ENCODE measurements at regions not wholly inside any gene's neighbourhood (a gene's known extent, or its start where the extent isn't known, plus 50 kb on each side); places are given as distances from the start of the nearest gene placed in this dataset.

DNA sequence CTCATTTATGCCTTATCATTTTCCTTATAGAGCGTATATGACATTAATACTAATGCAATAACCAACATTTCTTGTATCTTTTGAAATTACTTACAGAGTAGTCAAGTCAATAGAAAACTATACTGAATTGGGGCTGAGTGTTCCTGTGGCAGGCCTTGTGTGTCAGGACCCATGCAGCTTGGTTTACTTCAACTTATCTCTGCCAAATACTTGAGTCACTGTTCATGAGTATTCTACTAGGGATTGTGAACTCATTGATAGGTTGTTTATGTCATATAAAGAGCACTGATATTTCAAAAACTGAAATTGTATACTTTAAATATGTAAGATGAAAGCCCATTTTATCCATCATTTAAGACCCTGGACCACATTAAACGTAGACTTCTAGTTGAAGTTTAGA is 688.6 kb upstream of the SLITRK1 start:
- Histone ChIP-seq H2AK5ac (ENCODE audit: low read depth, low read length) (no peak overlapping the region), H4K8ac (ENCODE audit: low read depth in 2 of 2, low read length in 2 of 2) (no peak overlapping the region), H3K79me1 (ENCODE audit: low read depth in 1 of 2, low read length in 2 of 2) (no peaks in the 10 kb centered on the region), H3K4me2 (ENCODE audit: low read depth, low read length) (no peak overlapping the region), H3K4me1 (ENCODE audit: control insufficient read depth, insufficient read depth, low read length) (no peaks in the 10 kb centered on the region), H2AK9ac (replicated peaks; ENCODE audit: low read depth, low read length, poor library complexity) (no peak overlapping the region), H3K4me3 (ENCODE audit: insufficient read depth, low read depth, low read length) (no peak overlapping the region), H4K20me1 (ENCODE audit: insufficient read depth, low read length) (no peaks in the 10 kb centered on the region), H2BK5ac (ENCODE audit: low read depth, low read length, poor library complexity, severe bottlenecking) (no peak overlapping the region), H3K27ac (ENCODE audit: insufficient read depth, low read length) (no peak overlapping the region), H3K4ac (ENCODE audit: low read depth, low read length) (no peak overlapping the region), H4K91ac (ENCODE audit: insufficient read depth, low read depth, low read length) (no peak overlapping the region), H3K36me3 (ENCODE audit: control insufficient read depth, insufficient read depth, low read length) (no peaks in the 10 kb centered on the region), H4K5ac (ENCODE audit: low read depth, low read length) (no peak overlapping the region), H3K56ac (ENCODE audit: extremely low read depth, insufficient read depth, low read length) (no peak overlapping the region), H3K23ac (ENCODE audit: low read depth, low read length) (no peak overlapping the region), H3K27me3 (ENCODE audit: control insufficient read depth, insufficient read depth, low read length) (no peaks in the 10 kb centered on the region), H3K9ac (ENCODE audit: low read depth, low read length) (no peak overlapping the region), H2AFZ (replicated peaks; ENCODE audit: low read length, poor library complexity) (no peak overlapping the region), H2BK15ac (ENCODE audit: low read depth, low read length) (no peak overlapping the region), H3K9me3 (ENCODE audit: control insufficient read depth, insufficient read depth, low read length) (no peaks in the 10 kb centered on the region), H3K14ac (replicated peaks; ENCODE audit: low read depth, low read length) (no peak overlapping the region), H2BK120ac (ENCODE audit: low read depth, low read length) (no peak overlapping the region), H3K9me1 (ENCODE audit: insufficient read depth, low read length) (no peaks in the 10 kb centered on the region), H2BK20ac (ENCODE audit: low read depth, low read length) (no peak overlapping the region), H3K18ac (ENCODE audit: low read depth, low read length) (no peak overlapping the region)
- no CpG with 5 or more reads among the region's 2 CpGs for WGBS, 2 experiments (ENCODE audit: extremely low coverage in 2 of 2, insufficient read length in 1 of 2)
- BruUV-seq (replicated peaks), result no TSS peak
- ATAC-seq (ENCODE audit: low read depth), result no peak
- in situ Hi-C loops (cut with MboI; ENCODE audit: low sequenced_read_pairs), result no loop called here
- intact Hi-C loops (cut with micrococcal nuclease), result no loop called here
- ChIA-PET POLR2A (ENCODE audit: unreplicated experiment) (no interaction called here), CTCF (interaction anchor here (0.6 kb wide), 1 partner anchor 143 kb away, joined by 3 read pairs; no protein-coding TSS in a partner anchor)
- no peak for TF ChIP-seq MAZ (IDR thresholded peaks at IDR 0.05; ENCODE audit: borderline replicate concordance, low read depth, low read length)
- TF ChIP-seq RAD21 (IDR thresholded peaks at IDR 0.05; ENCODE audit: low read length), result no peak
- no peak for TF ChIP-seq MAFK (IDR thresholded peaks at IDR 0.05; ENCODE audit: low read depth, low read length)
- TF ChIP-seq CHD1 (IDR thresholded peaks at IDR 0.05; ENCODE audit: low read depth, low read length), result no peak
- TF ChIP-seq, protein P1, sequence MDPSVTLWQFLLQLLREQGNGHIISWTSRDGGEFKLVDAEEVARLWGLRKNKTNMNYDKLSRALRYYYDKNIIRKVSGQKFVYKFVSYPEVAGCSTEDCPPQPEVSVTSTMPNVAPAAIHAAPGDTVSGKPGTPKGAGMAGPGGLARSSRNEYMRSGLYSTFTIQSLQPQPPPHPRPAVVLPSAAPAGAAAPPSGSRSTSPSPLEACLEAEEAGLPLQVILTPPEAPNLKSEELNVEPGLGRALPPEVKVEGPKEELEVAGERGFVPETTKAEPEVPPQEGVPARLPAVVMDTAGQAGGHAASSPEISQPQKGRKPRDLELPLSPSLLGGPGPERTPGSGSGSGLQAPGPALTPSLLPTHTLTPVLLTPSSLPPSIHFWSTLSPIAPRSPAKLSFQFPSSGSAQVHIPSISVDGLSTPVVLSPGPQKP (IDR thresholded peaks at IDR 0.05; ENCODE audit: borderline replicate concordance, low read depth, low read length), result no peak
- no peak for TF ChIP-seq RFX5 (IDR thresholded peaks at IDR 0.05; ENCODE audit: low read depth, low read length)
- no peak for TF ChIP-seq CEBPB (IDR thresholded peaks at IDR 0.05; ENCODE audit: low read depth, low read length)
- no peak for TF ChIP-seq FOS (IDR thresholded peaks at IDR 0.05; ENCODE audit: low read depth, low read length)
- TF ChIP-seq MXI1 (IDR thresholded peaks at IDR 0.05; ENCODE audit: borderline replicate concordance, low read depth, low read length), result no peak
- TF ChIP-seq BHLHE40 (IDR thresholded peaks at IDR 0.05; ENCODE audit: low read depth, low read length), result no peak
- no peak for TF ChIP-seq SMC3 (IDR thresholded peaks at IDR 0.05; ENCODE audit: low read depth, low read length)
- no peak for TF ChIP-seq RCOR1 (IDR thresholded peaks at IDR 0.05; ENCODE audit: insufficient replicate concordance, low read length)
- dilution Hi-C loops (cut with HindIII; ENCODE audit: low sequenced_read_pairs, unreplicated experiment), result no loop called here
- DNase-seq, result peak; percentile 63

All from IMR-90 (cell line).